Right lobe of liver (tissue), 4 donors: ENCODE measurements at regions not wholly inside any gene's neighbourhood (a gene's known extent, or its start where the extent isn't known, plus 50 kb on each side); places are given as distances from the start of the nearest gene placed in this dataset.

Source experiments
- CTCF ChIP-seq, 4 donors: fragments of 200-600 bp in 3 of 4; fragments of 450-650 bp in 1 of 4; IDR thresholded peaks; one replicate each; pipeline versions ENCODE4 v1.5.1 to v1.8.0; 2016 to 2022; ENCODE audit warnings: antibody characterized with exemption in 4 of 4, mild to moderate bottlenecking in 2 of 4
- POLR2A ChIP-seq: fragments of 450-650 bp; IDR thresholded peaks from one replicate; pipeline ENCODE4 v1.6.1; 2017; ENCODE audit warnings: antibody characterized with exemption, mild to moderate bottlenecking
- donor health status: DM: no; HTN: no; CAD: no.
- donor health status: DM: no; HTN: no; CAD: no.
- donor health status: DM: no; HTN: yes; CAD: no.

- TF ChIP-seq CTCF (IDR thresholded peaks at IDR 0.05) (no peak), POLR2A (no peak)
Measured at GRCh38 chr10:114709984-114710383, 51.9 kb upstream of the ABLIM1 start.
